ENCODE measurements at regions not wholly inside any gene's neighbourhood (a gene's known extent, or its start where the extent isn't known, plus 50 kb on each side); places are given as distances from the start of the nearest gene placed in this dataset.

GRCh38 chr10:118458957-118459641 is 117.0 kb upstream of the FAM204A start:
- H3K4me3 ChIP-seq (ENCODE audit: low read depth, low read length), result no peak overlapping the region
- no peak for TF ChIP-seq CTCF (conservative IDR thresholded peaks at IDR 0.05; ENCODE audit: low read depth, low read length)
- no peak for DNase-seq (ENCODE audit: low read depth)

GRCh38 chr10:118457824-118458428 is 115.8 kb upstream of the FAM204A start:
- DNase-seq (ENCODE audit: low read depth), result no peak
- no peak for TF ChIP-seq CTCF (conservative IDR thresholded peaks at IDR 0.05; ENCODE audit: low read depth, low read length)
- no peak overlapping the region for H3K4me3 ChIP-seq (ENCODE audit: low read depth, low read length)

- TF ChIP-seq CTCF (conservative IDR thresholded peaks at IDR 0.05; ENCODE audit: low read depth, low read length), result no peak
- DNase-seq (ENCODE audit: low read depth), result no peak
- no peak overlapping the region for H3K4me3 ChIP-seq (ENCODE audit: low read depth, low read length)
Measured at GRCh38 chr10:118455181-118455695, 113.1 kb upstream of the FAM204A start.

- TF ChIP-seq CTCF (conservative IDR thresholded peaks at IDR 0.05; ENCODE audit: low read depth, low read length), result no peak
- DNase-seq (ENCODE audit: low read depth), result no peak
- no peak overlapping the region for H3K4me3 ChIP-seq (ENCODE audit: low read depth, low read length)
Measured at GRCh38 chr10:118454211-118454610, 112.1 kb upstream of the FAM204A start.

- no peak overlapping the region for H3K4me3 ChIP-seq (ENCODE audit: low read depth, low read length)
- TF ChIP-seq CTCF (conservative IDR thresholded peaks at IDR 0.05; ENCODE audit: low read depth, low read length), result no peak
- DNase-seq (ENCODE audit: low read depth), result no peak
Measured at GRCh38 chr10:118452098-118452497, 110.0 kb upstream of the FAM204A start.

GRCh38 chr10:118449521-118449920 is 107.4 kb upstream of the FAM204A start:
- no peak overlapping the region for H3K4me3 ChIP-seq (ENCODE audit: low read depth, low read length)
- DNase-seq (ENCODE audit: low read depth), result no peak
- TF ChIP-seq CTCF (conservative IDR thresholded peaks at IDR 0.05; ENCODE audit: low read depth, low read length), result no peak

GRCh38 chr10:118448744-118449143 is 106.6 kb upstream of the FAM204A start:
- DNase-seq (ENCODE audit: low read depth), result no peak
- H3K4me3 ChIP-seq (ENCODE audit: low read depth, low read length), result no peak overlapping the region
- no peak for TF ChIP-seq CTCF (conservative IDR thresholded peaks at IDR 0.05; ENCODE audit: low read depth, low read length)

Measured in choroid plexus epithelial cell (primary cell).